H9 (cell line): ENCODE measurements at regions not wholly inside any gene's neighbourhood (a gene's known extent, or its start where the extent isn't known, plus 50 kb on each side); places are given as distances from the start of the nearest gene placed in this dataset.

Experiments
- DNase-seq: peaks from one replicate; pipeline ENCODE4 v3.0.0-alpha.2; 2017
- H2AFZ ChIP-seq: one replicate; pipeline ENCODE4 v1.6.1; 2013; ENCODE audit warnings: mild to moderate bottlenecking, low read length, control low read depth, moderate library complexity
- H2AK5ac ChIP-seq: 2 replicates; pipeline ENCODE4 v1.6.1; 2013; ENCODE audit warnings: low read length, control low read depth, mixed read lengths; ENCODE audit not compliant: insufficient read length
- H2BK120ac ChIP-seq: one replicate; pipeline ENCODE4 v1.6.1; 2013; ENCODE audit warnings: low read depth, mild to moderate bottlenecking, low read length, control low read depth, inconsistent platforms; ENCODE audit not compliant: poor library complexity, severe bottlenecking
- H2BK12ac ChIP-seq: 2 replicates; pipeline ENCODE4 v1.6.1; 2013; ENCODE audit warnings: low read length, control low read depth, mixed read lengths, low read depth; ENCODE audit not compliant: insufficient read length
- H2BK15ac ChIP-seq: 2 replicates; pipeline ENCODE4 v1.6.1; 2013; ENCODE audit warnings: low read depth, low read length, control low read depth
- H2BK20ac ChIP-seq: one replicate; pipeline ENCODE4 v1.6.1; 2013; ENCODE audit warnings: low read depth, mild to moderate bottlenecking, low read length, control low read depth, inconsistent platforms; ENCODE audit not compliant: poor library complexity, severe bottlenecking
- H2BK5ac ChIP-seq: 2 replicates; pipeline ENCODE4 v1.6.1; 2013; ENCODE audit warnings: low read length, control low read depth, mixed read lengths; ENCODE audit not compliant: insufficient read length
- H3K14ac ChIP-seq: 2 replicates; pipeline ENCODE4 v1.6.1; 2013; ENCODE audit warnings: low read length, control low read depth; ENCODE audit not compliant: insufficient read depth
- H3K18ac ChIP-seq: 2 replicates; pipeline ENCODE4 v1.6.1; 2013; ENCODE audit warnings: low read depth, mild to moderate bottlenecking, mixed read lengths, low read length, control low read depth; ENCODE audit not compliant: insufficient read length
- H3K23ac ChIP-seq: 2 replicates; pipeline ENCODE4 v1.6.1; 2013; ENCODE audit warnings: low read length, control low read depth, mixed read lengths, low read depth; ENCODE audit not compliant: insufficient read length
- H3K23me2 ChIP-seq: 2 replicates; pipeline ENCODE4 v1.6.1; 2013; ENCODE audit warnings: low read depth, mild to moderate bottlenecking, mixed read lengths, low read length, control low read depth; ENCODE audit not compliant: insufficient read length, poor library complexity, severe bottlenecking
- H3K27ac ChIP-seq: 2 replicates; pipeline ENCODE4 v1.5.1; 2013; ENCODE audit warnings: low read length, control low read depth, mixed read lengths, low read depth; ENCODE audit not compliant: insufficient read length
- H3K27me3 ChIP-seq: 2 replicates; pipeline ENCODE4 v1.6.1; 2013; ENCODE audit warnings: low read length, control low read depth, inconsistent platforms; ENCODE audit not compliant: insufficient read depth
- H3K4ac ChIP-seq: 2 replicates; pipeline ENCODE4 v1.6.1; 2013; ENCODE audit warnings: low read depth, mild to moderate bottlenecking, control low read depth, inconsistent platforms, low read length, moderate library complexity
- H3K4me1 ChIP-seq: 2 replicates; pipeline ENCODE4 v1.6.1; 2013; ENCODE audit warnings: low read length, control low read depth, inconsistent platforms; ENCODE audit not compliant: insufficient read depth
- H3K4me2 ChIP-seq: 2 replicates; pipeline ENCODE4 v1.6.1; 2013; ENCODE audit warnings: low read length, control low read depth, mixed read lengths; ENCODE audit not compliant: insufficient read length, insufficient read depth
- H3K56ac ChIP-seq: 2 replicates; pipeline ENCODE4 v1.6.1; 2013; ENCODE audit warnings: low read depth, mild to moderate bottlenecking, mixed read lengths, low read length, control low read depth; ENCODE audit not compliant: insufficient read length
- H3K79me1 ChIP-seq: 2 replicates; pipeline ENCODE4 v1.6.1; 2013; ENCODE audit warnings: low read depth, mild to moderate bottlenecking, moderate library complexity, low read length, control low read depth, inconsistent platforms; ENCODE audit not compliant: insufficient read depth, poor library complexity, severe bottlenecking
- H3K79me2 ChIP-seq: 2 replicates; pipeline ENCODE4 v1.6.1; 2013; ENCODE audit warnings: low read length, control low read depth, inconsistent platforms; ENCODE audit not compliant: insufficient read depth
- H3K9ac ChIP-seq: 2 replicates; pipeline ENCODE4 v1.6.1; 2013; ENCODE audit warnings: low read length, control low read depth, mixed read lengths; ENCODE audit not compliant: insufficient read length; ENCODE audit errors: extremely low read depth
- H3K9me3 ChIP-seq: one replicate; pipeline ENCODE4 v1.6.1; 2013; ENCODE audit warnings: low read depth, low read length, inconsistent platforms; ENCODE audit not compliant: control insufficient read depth
- H3T11ph ChIP-seq: one replicate; pipeline ENCODE4 v1.6.1; 2013; ENCODE audit warnings: mild to moderate bottlenecking, low read length, control low read depth, inconsistent platforms
- H4K20me1 ChIP-seq: one replicate; pipeline ENCODE4 v1.6.1; 2013; ENCODE audit not compliant: control insufficient read depth, insufficient read length, insufficient read depth
- H4K5ac ChIP-seq: 2 replicates; pipeline ENCODE4 v1.6.1; 2013; ENCODE audit warnings: low read depth, mild to moderate bottlenecking, mixed read lengths, low read length, control low read depth; ENCODE audit not compliant: insufficient read length
- H4K8ac ChIP-seq: replicated peaks from 2 replicates; pipeline ENCODE4 v1.6.1; 2013; ENCODE audit warnings: low read length, control low read depth, mixed read lengths, low read depth; ENCODE audit not compliant: insufficient read length
- H4K91ac ChIP-seq: 2 replicates; pipeline ENCODE4 v1.6.1; 2013; ENCODE audit warnings: low read depth, mild to moderate bottlenecking, moderate library complexity, mixed read lengths, low read length, control low read depth; ENCODE audit not compliant: insufficient read length
- H3K27ac Mint-ChIP-seq, 3 experiments: 2 replicates in 2 of 3; 3 replicates in 1 of 3; pipeline ENCODE4 v1.8.0; 2020 to 2021; ENCODE audit warnings: mixed read lengths in 3 of 3, mild to moderate bottlenecking in 1 of 3, moderate library complexity in 1 of 3
- H3K27me3 Mint-ChIP-seq: 2 replicates; pipeline ENCODE4 v1.8.0; 2021; ENCODE audit warnings: low read depth, mild to moderate bottlenecking, moderate library complexity, mixed read lengths
- H3K36me3 Mint-ChIP-seq, 3 experiments: 2 replicates in 2 of 3; 3 replicates in 1 of 3; pipeline ENCODE4 v1.8.0; 2020 to 2021; ENCODE audit warnings: low read depth in 3 of 3, mixed read lengths in 3 of 3; ENCODE audit not compliant: insufficient read depth in 1 of 3
- H3K4me1 Mint-ChIP-seq, 2 experiments: 2 replicates each; pipeline ENCODE4 v1.8.0; 2020; ENCODE audit warnings: mixed read lengths in 2 of 2
- H3K4me3 Mint-ChIP-seq, 2 experiments: 2 replicates in 1 of 2; 3 replicates in 1 of 2; pipeline ENCODE4 v1.8.0; 2020 to 2021; ENCODE audit warnings: mild to moderate bottlenecking in 2 of 2, mixed read lengths in 2 of 2, moderate library complexity in 1 of 2
- H3K9me3 Mint-ChIP-seq, 2 experiments: 2 replicates in 1 of 2; 3 replicates in 1 of 2; pipeline ENCODE4 v1.8.0; 2020; ENCODE audit warnings: mild to moderate bottlenecking in 2 of 2, mixed read lengths in 2 of 2, moderate library complexity in 1 of 2
- WGBS: extraction: QIAGEN DNeasy Blood & Tissue Kit; methylation state at CpG from one replicate; pipeline ENCODE4 v1.1.7; 2013; ENCODE audit warnings: missing lambda C conversion rate, low lambda C conversion rate, mixed read lengths; ENCODE audit not compliant: insufficient read length; ENCODE audit errors: extremely low coverage; 5-methylcytosine and 5-hydroxymethylcytosine counted together
- TF ChIP-seq, protein P1 (sequence below): fragments of 200-600 bp; sonication (generic); conservative IDR thresholded peaks from 3 replicates; pipeline ENCODE4 v1.8.0; 2021; ENCODE audit warnings: antibody characterized with exemption, mild to moderate bottlenecking

DNA sequence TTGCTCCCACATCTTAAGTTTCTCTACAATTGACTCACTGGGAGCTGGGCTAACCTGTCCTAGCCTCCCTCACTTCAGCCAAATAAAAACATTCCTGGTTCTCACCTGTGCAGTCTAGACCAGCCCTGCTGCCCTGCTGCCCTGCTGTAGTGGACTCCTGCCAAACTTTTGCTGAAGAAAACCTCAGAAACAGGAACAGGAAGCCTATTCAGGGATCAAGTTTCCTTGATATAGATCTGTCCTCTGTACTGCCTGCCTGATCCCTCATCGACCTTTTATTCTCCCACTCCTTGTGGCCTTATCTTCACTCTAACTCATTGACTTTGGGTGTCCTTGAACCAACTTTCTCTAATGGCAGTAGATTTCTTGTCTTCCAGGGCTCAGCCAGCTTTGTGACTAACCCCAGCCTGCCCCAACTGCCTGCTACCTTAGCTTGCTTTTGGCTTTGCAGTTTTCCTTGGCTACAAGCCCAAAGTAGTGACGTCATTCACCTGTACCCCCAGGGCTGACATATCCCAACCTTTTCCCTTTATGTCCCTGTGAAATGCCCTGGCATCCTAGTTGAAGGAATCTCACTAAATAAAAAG, 234.8 kb downstream of the DUSP6 start:
- Mint-ChIP-seq H3K36me3 (no peaks in the 10 kb centered on the region), H3K27ac (no peak overlapping the region; a peak in 1 of 7 replicates), H3K27me3 (no peaks in the 10 kb centered on the region), H3K4me1 (peaks cover 5 to 6% of the 10 kb centered on the region in 2 experiments; a peak in 3 of 4 replicates), H3K4me3 (no peak overlapping the region), H3K9me3 (no peaks in the 10 kb centered on the region)
- Histone ChIP-seq H3K4me2 (no peak overlapping the region), H2BK20ac (no peak overlapping the region), H3K23ac (no peak overlapping the region), H3K4me1 (no peaks in the 10 kb centered on the region; the same call in 1 of the 2 replicates), H2BK12ac (no peak overlapping the region), H3K14ac (no peak overlapping the region), H2AK5ac (no peak overlapping the region), H3T11ph (no peak overlapping the region), H3K4ac (no peak overlapping the region), H3K27ac (no peak overlapping the region), H3K27me3 (no peaks in the 10 kb centered on the region), H2BK15ac (no peak overlapping the region), H3K79me2 (no peaks in the 10 kb centered on the region), H2BK5ac (no peak overlapping the region), H3K56ac (no peak overlapping the region), H3K9me3 (no peaks in the 10 kb centered on the region), H4K20me1 (no peaks in the 10 kb centered on the region), H3K18ac (no peak overlapping the region), H3K9ac (no peak overlapping the region), H4K91ac (no peak overlapping the region), H4K8ac (no peak overlapping the region), H2AFZ (no peak overlapping the region), H2BK120ac (no peak overlapping the region), H3K23me2 (no peaks in the 10 kb centered on the region), H3K79me1 (no peaks in the 10 kb centered on the region), H4K5ac (no peak overlapping the region)
- no CpG with 5 or more reads among the region's 2 CpGs for WGBS
- DNase-seq: no peak
- TF ChIP-seq, protein P1, sequence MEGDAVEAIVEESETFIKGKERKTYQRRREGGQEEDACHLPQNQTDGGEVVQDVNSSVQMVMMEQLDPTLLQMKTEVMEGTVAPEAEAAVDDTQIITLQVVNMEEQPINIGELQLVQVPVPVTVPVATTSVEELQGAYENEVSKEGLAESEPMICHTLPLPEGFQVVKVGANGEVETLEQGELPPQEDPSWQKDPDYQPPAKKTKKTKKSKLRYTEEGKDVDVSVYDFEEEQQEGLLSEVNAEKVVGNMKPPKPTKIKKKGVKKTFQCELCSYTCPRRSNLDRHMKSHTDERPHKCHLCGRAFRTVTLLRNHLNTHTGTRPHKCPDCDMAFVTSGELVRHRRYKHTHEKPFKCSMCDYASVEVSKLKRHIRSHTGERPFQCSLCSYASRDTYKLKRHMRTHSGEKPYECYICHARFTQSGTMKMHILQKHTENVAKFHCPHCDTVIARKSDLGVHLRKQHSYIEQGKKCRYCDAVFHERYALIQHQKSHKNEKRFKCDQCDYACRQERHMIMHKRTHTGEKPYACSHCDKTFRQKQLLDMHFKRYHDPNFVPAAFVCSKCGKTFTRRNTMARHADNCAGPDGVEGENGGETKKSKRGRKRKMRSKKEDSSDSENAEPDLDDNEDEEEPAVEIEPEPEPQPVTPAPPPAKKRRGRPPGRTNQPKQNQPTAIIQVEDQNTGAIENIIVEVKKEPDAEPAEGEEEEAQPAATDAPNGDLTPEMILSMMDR: no peak
